Vagina (tissue), 2 donors: ENCODE measurements at regions not wholly inside any gene's neighbourhood (a gene's known extent, or its start where the extent isn't known, plus 50 kb on each side); places are given as distances from the start of the nearest gene placed in this dataset.

Experiments used
- CTCF ChIP-seq, 3 experiments: fragments of 450-650 bp in 2 of 3; fragments of 200-600 bp in 1 of 3; sonication (generic) in 1 of 3; IDR thresholded peaks; one replicate each; pipeline ENCODE4 v1.5.1; 2017 to 2019; ENCODE audit warnings: antibody characterized with exemption in 3 of 3, mild to moderate bottlenecking in 2 of 3, moderate library complexity in 2 of 3
- POLR2A ChIP-seq, 2 donors: fragments of 450-650 bp; IDR thresholded peaks; one replicate each; pipeline ENCODE4 v1.6.1; 2017; ENCODE audit warnings: antibody characterized with exemption in 2 of 2, mild to moderate bottlenecking in 2 of 2, moderate library complexity in 2 of 2
- POLR2AphosphoS5 ChIP-seq, 2 donors: sonication (generic); formaldehyde crosslinking; IDR thresholded peaks; one replicate each; pipeline ENCODE4 v1.9.0; 2017; ENCODE audit warnings: antibody characterized with exemption in 2 of 2, mild to moderate bottlenecking in 2 of 2, low read depth in 1 of 2; ENCODE audit not compliant: insufficient read depth in 1 of 2

DNA sequence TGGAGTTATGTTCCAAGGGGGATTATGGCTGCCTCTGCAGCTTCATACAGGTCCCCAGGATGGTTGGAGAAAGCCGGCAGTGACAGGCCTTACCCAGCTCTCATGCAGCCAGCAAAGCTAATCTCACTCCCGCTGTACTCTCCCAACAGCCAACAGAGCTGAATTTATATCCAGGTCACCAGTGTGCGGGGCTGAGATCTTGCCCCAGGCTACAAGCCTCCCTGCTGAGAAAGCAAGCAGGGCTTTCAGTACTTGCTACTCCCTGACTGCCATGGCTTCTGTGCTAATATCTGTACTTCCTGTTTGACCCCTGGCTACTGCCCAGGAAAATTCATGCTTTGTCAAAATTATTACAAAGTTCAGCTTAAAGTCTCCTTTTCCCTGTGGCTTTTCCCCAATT lies 92.9 kb downstream of the ATP23 start:
- no peak for TF ChIP-seq CTCF (IDR thresholded peaks at IDR 0.05)
- TF ChIP-seq POLR2AphosphoS5 (IDR thresholded peaks at IDR 0.05; ENCODE audit: insufficient read depth in 1 of 2, low read depth in 1 of 2): no peak
- no peak for TF ChIP-seq POLR2A (IDR thresholded peaks at IDR 0.05)
